ENCODE measurements at regions not wholly inside any gene's neighbourhood (a gene's known extent, or its start where the extent isn't known, plus 50 kb on each side); places are given as distances from the start of the nearest gene placed in this dataset.

- no peak for TF ChIP-seq CTCF (IDR thresholded peaks at IDR 0.05)
- TF ChIP-seq CEBPB (IDR thresholded peaks at IDR 0.05): no peak
- TF ChIP-seq POLR2A (IDR thresholded peaks at IDR 0.05; ENCODE audit: low read length): no peak
- TF ChIP-seq JUN (IDR thresholded peaks at IDR 0.05): no peak
- TF ChIP-seq MYC (IDR thresholded peaks at IDR 0.05; ENCODE audit: borderline replicate concordance, low read length): no peak
- TF ChIP-seq MAX (IDR thresholded peaks at IDR 0.05): no peak
- no peak for TF ChIP-seq MAZ (IDR thresholded peaks at IDR 0.05; ENCODE audit: borderline replicate concordance, low read depth, low read length)
- TF ChIP-seq ZSCAN20 (CRISPR knock-in tag; IDR thresholded peaks at IDR 0.05): no peak
- TF ChIP-seq HOXB5 (CRISPR knock-in tag; IDR thresholded peaks at IDR 0.05): no peak
- no peak for TF ChIP-seq EHMT2 (IDR thresholded peaks at IDR 0.05; ENCODE audit: low read depth)
Measured at GRCh38 chr4:163810755-163811154, 316.3 kb downstream of the TMA16 start.

Measured in A549 (cell line).